ENCODE measurements at regions not wholly inside any gene's neighbourhood (a gene's known extent, or its start where the extent isn't known, plus 50 kb on each side); places are given as distances from the start of the nearest gene placed in this dataset.

- Histone ChIP-seq H2AK5ac (ENCODE audit: insufficient read length, low read length) (no peak overlapping the region), H3K27ac (ENCODE audit: insufficient read length, low read depth, low read length) (no peak overlapping the region), H3K14ac (ENCODE audit: insufficient read depth, low read length) (no peak overlapping the region), H4K20me1 (ENCODE audit: control insufficient read depth, insufficient read depth, insufficient read length) (no peaks in the 10 kb centered on the region), H3K9ac (ENCODE audit: extremely low read depth, insufficient read length, low read length) (no peak overlapping the region), H4K5ac (ENCODE audit: insufficient read length, low read depth, low read length) (no peak overlapping the region), H3K56ac (ENCODE audit: insufficient read length, low read depth, low read length) (no peak overlapping the region), H3K4ac (ENCODE audit: low read depth, low read length) (no peak overlapping the region), H2BK12ac (ENCODE audit: insufficient read length, low read depth, low read length) (no peak overlapping the region), H2BK5ac (ENCODE audit: insufficient read length, low read length) (no peak overlapping the region), H3K79me2 (ENCODE audit: insufficient read depth, low read length) (no peaks in the 10 kb centered on the region), H3K4me2 (ENCODE audit: insufficient read depth, insufficient read length, low read length) (no peak overlapping the region), H3T11ph (ENCODE audit: low read length) (no peak overlapping the region), H3K18ac (ENCODE audit: insufficient read length, low read depth, low read length) (no peak overlapping the region), H3K9me3 (ENCODE audit: control insufficient read depth, low read depth, low read length) (no peaks in the 10 kb centered on the region), H4K8ac (replicated peaks; ENCODE audit: insufficient read length, low read depth, low read length) (no peak overlapping the region), H3K23ac (ENCODE audit: insufficient read length, low read depth, low read length) (no peak overlapping the region), H2BK20ac (ENCODE audit: low read depth, low read length, poor library complexity, severe bottlenecking) (no peak overlapping the region), H3K27me3 (ENCODE audit: insufficient read depth, low read length) (no peaks in the 10 kb centered on the region), H4K91ac (ENCODE audit: insufficient read length, low read depth, low read length) (no peak overlapping the region), H2BK120ac (ENCODE audit: low read depth, low read length, poor library complexity, severe bottlenecking) (no peak overlapping the region), H2BK15ac (ENCODE audit: low read depth, low read length) (no peak overlapping the region), H3K79me1 (ENCODE audit: insufficient read depth, low read depth, low read length, poor library complexity, severe bottlenecking) (no peaks in the 10 kb centered on the region), H3K4me1 (ENCODE audit: insufficient read depth, low read length) (no peaks in the 10 kb centered on the region), H3K23me2 (ENCODE audit: insufficient read length, low read depth, low read length, poor library complexity, severe bottlenecking) (no peaks in the 10 kb centered on the region), H2AFZ (ENCODE audit: low read length) (no peak overlapping the region)
- no peak overlapping the region for H3K4me3 Mint-ChIP-seq
- peak overlapping the region in 1 of 3 experiments; percentile 10; a peak in 2 of 7 replicates for H3K27ac Mint-ChIP-seq
- TF ChIP-seq, protein P1, sequence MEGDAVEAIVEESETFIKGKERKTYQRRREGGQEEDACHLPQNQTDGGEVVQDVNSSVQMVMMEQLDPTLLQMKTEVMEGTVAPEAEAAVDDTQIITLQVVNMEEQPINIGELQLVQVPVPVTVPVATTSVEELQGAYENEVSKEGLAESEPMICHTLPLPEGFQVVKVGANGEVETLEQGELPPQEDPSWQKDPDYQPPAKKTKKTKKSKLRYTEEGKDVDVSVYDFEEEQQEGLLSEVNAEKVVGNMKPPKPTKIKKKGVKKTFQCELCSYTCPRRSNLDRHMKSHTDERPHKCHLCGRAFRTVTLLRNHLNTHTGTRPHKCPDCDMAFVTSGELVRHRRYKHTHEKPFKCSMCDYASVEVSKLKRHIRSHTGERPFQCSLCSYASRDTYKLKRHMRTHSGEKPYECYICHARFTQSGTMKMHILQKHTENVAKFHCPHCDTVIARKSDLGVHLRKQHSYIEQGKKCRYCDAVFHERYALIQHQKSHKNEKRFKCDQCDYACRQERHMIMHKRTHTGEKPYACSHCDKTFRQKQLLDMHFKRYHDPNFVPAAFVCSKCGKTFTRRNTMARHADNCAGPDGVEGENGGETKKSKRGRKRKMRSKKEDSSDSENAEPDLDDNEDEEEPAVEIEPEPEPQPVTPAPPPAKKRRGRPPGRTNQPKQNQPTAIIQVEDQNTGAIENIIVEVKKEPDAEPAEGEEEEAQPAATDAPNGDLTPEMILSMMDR (conservative IDR thresholded peaks at IDR 0.05), result peak; percentile 80
- H3K27me3 Mint-ChIP-seq (ENCODE audit: low read depth), result peaks cover 1% of the 10 kb centered on the region; the same call in 1 of the 2 replicates
- H3K4me1 Mint-ChIP-seq, result 0 out of 4 replicates have a peak, but pooled peaks cover 0 to 4% of the 10 kb centered on the region in 2 experiments
- peak; percentile 73 for DNase-seq
- no CpG with 5 or more reads among the region's 7 CpGs for WGBS (ENCODE audit: extremely low coverage, insufficient read length, low lambda C conversion rate)
- H3K9me3 Mint-ChIP-seq, result no peaks in the 10 kb centered on the region
- no peaks in the 10 kb centered on the region; a peak in 1 of 7 replicates for H3K36me3 Mint-ChIP-seq (ENCODE audit: insufficient read depth in 1 of 3, low read depth in 3 of 3)
Measured at GRCh38 chr11:33542921-33543320, 157.7 kb downstream of the C11orf91 start.
